Upper lobe of left lung (tissue), 4 donors: ENCODE measurements at regions not wholly inside any gene's neighbourhood (a gene's known extent, or its start where the extent isn't known, plus 50 kb on each side); places are given as distances from the start of the nearest gene placed in this dataset.

Experiments used
- POLR2A ChIP-seq, 4 donors: fragments of 450-650 bp; IDR thresholded peaks; one replicate each; pipeline ENCODE4 v1.5.1; 2016 to 2017; ENCODE audit warnings: antibody characterized with exemption in 4 of 4, mild to moderate bottlenecking in 2 of 4
- TF ChIP-seq, protein P1 (sequence below), 6 experiments: fragments of 450-650 bp in 4 of 6; fragments of 200-600 bp in 2 of 6; sonication (generic) in 2 of 6; IDR thresholded peaks; one replicate each; pipeline ENCODE4 v1.5.1; 2016 to 2019; ENCODE audit warnings: antibody characterized with exemption in 6 of 6

DNA sequence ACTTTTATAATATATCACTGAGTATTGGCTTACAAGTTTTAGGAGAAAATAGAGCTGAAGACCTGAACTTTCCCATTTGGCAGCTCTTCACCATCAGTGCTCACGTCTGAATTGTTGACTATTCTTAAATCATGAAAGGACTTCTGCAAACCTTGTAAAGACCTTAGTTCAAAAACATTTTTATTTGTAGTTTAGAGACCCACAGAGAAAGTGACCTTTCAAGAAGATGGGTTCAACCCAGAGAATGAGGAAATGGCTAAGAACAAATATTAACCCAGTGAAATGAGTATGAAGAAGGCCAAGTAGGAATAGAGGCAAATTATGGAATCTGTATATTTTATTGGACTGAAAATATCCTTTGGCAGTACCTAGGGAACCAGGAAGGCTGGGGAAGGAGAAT is 1151.1 kb downstream of the GATA3 start:
- TF ChIP-seq, protein P1, sequence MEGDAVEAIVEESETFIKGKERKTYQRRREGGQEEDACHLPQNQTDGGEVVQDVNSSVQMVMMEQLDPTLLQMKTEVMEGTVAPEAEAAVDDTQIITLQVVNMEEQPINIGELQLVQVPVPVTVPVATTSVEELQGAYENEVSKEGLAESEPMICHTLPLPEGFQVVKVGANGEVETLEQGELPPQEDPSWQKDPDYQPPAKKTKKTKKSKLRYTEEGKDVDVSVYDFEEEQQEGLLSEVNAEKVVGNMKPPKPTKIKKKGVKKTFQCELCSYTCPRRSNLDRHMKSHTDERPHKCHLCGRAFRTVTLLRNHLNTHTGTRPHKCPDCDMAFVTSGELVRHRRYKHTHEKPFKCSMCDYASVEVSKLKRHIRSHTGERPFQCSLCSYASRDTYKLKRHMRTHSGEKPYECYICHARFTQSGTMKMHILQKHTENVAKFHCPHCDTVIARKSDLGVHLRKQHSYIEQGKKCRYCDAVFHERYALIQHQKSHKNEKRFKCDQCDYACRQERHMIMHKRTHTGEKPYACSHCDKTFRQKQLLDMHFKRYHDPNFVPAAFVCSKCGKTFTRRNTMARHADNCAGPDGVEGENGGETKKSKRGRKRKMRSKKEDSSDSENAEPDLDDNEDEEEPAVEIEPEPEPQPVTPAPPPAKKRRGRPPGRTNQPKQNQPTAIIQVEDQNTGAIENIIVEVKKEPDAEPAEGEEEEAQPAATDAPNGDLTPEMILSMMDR (IDR thresholded peaks at IDR 0.05): no peak
- no peak for TF ChIP-seq POLR2A (IDR thresholded peaks at IDR 0.05)
